ENCODE measurements at regions not wholly inside any gene's neighbourhood (a gene's known extent, or its start where the extent isn't known, plus 50 kb on each side); places are given as distances from the start of the nearest gene placed in this dataset.

DNA sequence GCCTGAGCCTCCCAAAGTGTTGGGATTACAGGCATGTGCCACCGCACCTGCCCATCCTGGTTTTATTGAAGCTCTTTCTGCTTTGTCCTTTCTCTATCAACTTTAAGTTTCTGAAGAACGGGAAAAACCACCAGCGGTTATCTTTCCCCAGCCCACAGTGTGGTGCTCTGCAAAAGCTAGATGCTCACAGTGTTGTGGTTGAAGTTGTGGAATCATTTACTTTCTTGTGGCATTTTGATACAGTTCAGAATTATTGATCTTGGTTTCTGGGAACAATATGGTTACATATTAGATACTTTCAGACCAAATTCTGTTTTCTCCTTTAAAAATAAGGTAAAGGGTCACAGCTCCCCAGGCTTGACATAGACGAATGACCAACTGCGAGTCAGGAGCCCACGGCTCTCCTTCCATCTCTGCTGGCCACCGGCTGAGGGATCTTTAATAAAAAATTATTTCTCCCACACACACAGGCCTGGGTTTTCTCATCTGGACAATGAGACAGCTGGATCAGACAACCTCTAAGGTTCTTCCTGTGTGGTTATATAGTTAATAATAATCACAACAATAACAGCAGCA lies 385.3 kb downstream of the SETD4 start:
- H3K4me1 ChIP-seq (ENCODE audit: insufficient read depth, low read length), result no peaks in the 10 kb centered on the region

More for the DNA sequence above, 385.3 kb downstream of the SETD4 start:
- Histone ChIP-seq H3K56ac (ENCODE audit: insufficient read length, low read depth, low read length) (no peak overlapping the region), H4K20me1 (ENCODE audit: control insufficient read depth, insufficient read depth, insufficient read length) (no peaks in the 10 kb centered on the region), H3K9me3 (ENCODE audit: control insufficient read depth, low read depth, low read length) (no peaks in the 10 kb centered on the region), H3K18ac (ENCODE audit: insufficient read length, low read depth, low read length) (no peak overlapping the region), H2BK12ac (ENCODE audit: insufficient read length, low read depth, low read length) (no peak overlapping the region), H3K14ac (ENCODE audit: insufficient read depth, low read length) (no peak overlapping the region), H2BK20ac (ENCODE audit: low read depth, low read length, poor library complexity, severe bottlenecking) (no peak overlapping the region), H3K23ac (ENCODE audit: insufficient read length, low read depth, low read length) (no peak overlapping the region), H4K8ac (replicated peaks; ENCODE audit: insufficient read length, low read depth, low read length) (no peak overlapping the region), H3K4ac (ENCODE audit: low read depth, low read length) (no peak overlapping the region), H3K79me1 (ENCODE audit: insufficient read depth, low read depth, low read length, poor library complexity, severe bottlenecking) (no peaks in the 10 kb centered on the region), H3T11ph (ENCODE audit: low read length) (no peak overlapping the region), H3K23me2 (ENCODE audit: insufficient read length, low read depth, low read length, poor library complexity, severe bottlenecking) (no peaks in the 10 kb centered on the region), H3K9ac (ENCODE audit: extremely low read depth, insufficient read length, low read length) (no peak overlapping the region), H2AK5ac (ENCODE audit: insufficient read length, low read length) (no peak overlapping the region), H3K27ac (ENCODE audit: insufficient read length, low read depth, low read length) (no peak overlapping the region), H2AFZ (ENCODE audit: low read length) (no peak overlapping the region), H3K4me2 (ENCODE audit: insufficient read depth, insufficient read length, low read length) (no peak overlapping the region), H3K27me3 (ENCODE audit: insufficient read depth, low read length) (no peaks in the 10 kb centered on the region), H4K91ac (ENCODE audit: insufficient read length, low read depth, low read length) (no peak overlapping the region), H2BK5ac (ENCODE audit: insufficient read length, low read length) (no peak overlapping the region), H4K5ac (ENCODE audit: insufficient read length, low read depth, low read length) (no peak overlapping the region), H2BK15ac (ENCODE audit: low read depth, low read length) (no peak overlapping the region), H3K79me2 (ENCODE audit: insufficient read depth, low read length) (no peaks in the 10 kb centered on the region), H2BK120ac (ENCODE audit: low read depth, low read length, poor library complexity, severe bottlenecking) (no peak overlapping the region)
- DNase-seq, result no peak
- Mint-ChIP-seq H3K4me1 (peaks cover 0 to 4% of the 10 kb centered on the region in 2 experiments; a peak in 1 of 4 replicates), H3K27me3 (ENCODE audit: low read depth) (no peaks in the 10 kb centered on the region), H3K9me3 (no peaks in the 10 kb centered on the region), H3K27ac (no peak overlapping the region), H3K36me3 (ENCODE audit: insufficient read depth in 1 of 3, low read depth in 3 of 3) (no peaks in the 10 kb centered on the region; a peak in 1 of 7 replicates), H3K4me3 (no peak overlapping the region)
- no CpG with 5 or more reads among the region's 7 CpGs for WGBS (ENCODE audit: extremely low coverage, insufficient read length, low lambda C conversion rate)
- TF ChIP-seq, protein P1, sequence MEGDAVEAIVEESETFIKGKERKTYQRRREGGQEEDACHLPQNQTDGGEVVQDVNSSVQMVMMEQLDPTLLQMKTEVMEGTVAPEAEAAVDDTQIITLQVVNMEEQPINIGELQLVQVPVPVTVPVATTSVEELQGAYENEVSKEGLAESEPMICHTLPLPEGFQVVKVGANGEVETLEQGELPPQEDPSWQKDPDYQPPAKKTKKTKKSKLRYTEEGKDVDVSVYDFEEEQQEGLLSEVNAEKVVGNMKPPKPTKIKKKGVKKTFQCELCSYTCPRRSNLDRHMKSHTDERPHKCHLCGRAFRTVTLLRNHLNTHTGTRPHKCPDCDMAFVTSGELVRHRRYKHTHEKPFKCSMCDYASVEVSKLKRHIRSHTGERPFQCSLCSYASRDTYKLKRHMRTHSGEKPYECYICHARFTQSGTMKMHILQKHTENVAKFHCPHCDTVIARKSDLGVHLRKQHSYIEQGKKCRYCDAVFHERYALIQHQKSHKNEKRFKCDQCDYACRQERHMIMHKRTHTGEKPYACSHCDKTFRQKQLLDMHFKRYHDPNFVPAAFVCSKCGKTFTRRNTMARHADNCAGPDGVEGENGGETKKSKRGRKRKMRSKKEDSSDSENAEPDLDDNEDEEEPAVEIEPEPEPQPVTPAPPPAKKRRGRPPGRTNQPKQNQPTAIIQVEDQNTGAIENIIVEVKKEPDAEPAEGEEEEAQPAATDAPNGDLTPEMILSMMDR (conservative IDR thresholded peaks at IDR 0.05), result no peak

Measured in H9 (cell line).